ENCODE measurements at regions not wholly inside any gene's neighbourhood (a gene's known extent, or its start where the extent isn't known, plus 50 kb on each side); places are given as distances from the start of the nearest gene placed in this dataset.

DNA sequence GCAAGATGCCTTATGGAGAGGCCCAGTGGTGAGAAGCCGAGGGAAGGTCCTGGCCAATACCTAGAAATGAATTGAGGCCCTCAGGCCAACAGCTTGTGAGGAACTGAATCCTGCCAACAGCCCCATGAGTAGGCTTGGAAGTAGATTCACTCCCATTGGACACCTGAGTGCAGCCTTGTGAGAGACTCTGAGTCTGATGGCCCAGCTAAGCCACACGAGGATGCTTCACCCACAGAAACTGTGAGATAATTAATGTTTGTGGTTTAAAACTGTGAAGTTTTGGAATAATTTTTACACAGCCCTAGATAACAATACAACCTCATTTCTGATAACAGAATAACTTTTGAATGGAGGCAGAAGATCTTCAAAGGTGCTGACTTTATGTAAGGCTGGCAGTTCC lies 65.9 kb upstream of the DAP start:
- TF ChIP-seq, protein P1, sequence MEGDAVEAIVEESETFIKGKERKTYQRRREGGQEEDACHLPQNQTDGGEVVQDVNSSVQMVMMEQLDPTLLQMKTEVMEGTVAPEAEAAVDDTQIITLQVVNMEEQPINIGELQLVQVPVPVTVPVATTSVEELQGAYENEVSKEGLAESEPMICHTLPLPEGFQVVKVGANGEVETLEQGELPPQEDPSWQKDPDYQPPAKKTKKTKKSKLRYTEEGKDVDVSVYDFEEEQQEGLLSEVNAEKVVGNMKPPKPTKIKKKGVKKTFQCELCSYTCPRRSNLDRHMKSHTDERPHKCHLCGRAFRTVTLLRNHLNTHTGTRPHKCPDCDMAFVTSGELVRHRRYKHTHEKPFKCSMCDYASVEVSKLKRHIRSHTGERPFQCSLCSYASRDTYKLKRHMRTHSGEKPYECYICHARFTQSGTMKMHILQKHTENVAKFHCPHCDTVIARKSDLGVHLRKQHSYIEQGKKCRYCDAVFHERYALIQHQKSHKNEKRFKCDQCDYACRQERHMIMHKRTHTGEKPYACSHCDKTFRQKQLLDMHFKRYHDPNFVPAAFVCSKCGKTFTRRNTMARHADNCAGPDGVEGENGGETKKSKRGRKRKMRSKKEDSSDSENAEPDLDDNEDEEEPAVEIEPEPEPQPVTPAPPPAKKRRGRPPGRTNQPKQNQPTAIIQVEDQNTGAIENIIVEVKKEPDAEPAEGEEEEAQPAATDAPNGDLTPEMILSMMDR (IDR thresholded peaks at IDR 0.05): no peak
- no peak for TF ChIP-seq EZH2 (IDR thresholded peaks at IDR 0.05; ENCODE audit: borderline replicate concordance, insufficient read depth, low read depth, low read length, poor library complexity, severe bottlenecking)
